Stimulated activated CD4-positive, alpha-beta T cell treated with anti-CD3 and anti-CD28 coated beads, TNF-alpha, amount 100 ng/mL, for 48 hours (primary cell): ENCODE measurements at regions not wholly inside any gene's neighbourhood (a gene's known extent, or its start where the extent isn't known, plus 50 kb on each side); places are given as distances from the start of the nearest gene placed in this dataset.

ENCODE experiments used
- DNase-seq, 3 donors: peaks; one replicate each; pipeline ENCODE4 v3.0.0-alpha.2; 2020; ENCODE audit warnings: low read depth in 3 of 3

DNA sequence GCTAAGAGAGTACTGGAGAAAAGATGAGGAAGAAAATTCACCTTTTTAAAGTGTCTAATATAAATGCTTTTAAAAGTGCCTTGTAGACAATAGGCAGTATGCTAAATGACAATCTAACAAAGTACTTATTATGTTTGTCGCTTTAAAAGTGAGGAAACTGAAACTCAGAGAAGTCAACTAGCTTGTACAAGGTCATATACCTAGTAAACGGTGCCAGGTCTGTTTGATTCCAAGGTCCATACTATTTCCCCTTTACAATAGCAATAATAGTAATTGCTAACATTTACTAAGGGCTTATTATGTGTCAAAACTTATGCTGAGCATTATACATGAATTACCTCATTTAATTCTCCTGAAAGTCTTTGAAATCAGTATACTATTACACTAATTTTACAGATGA is 328.6 kb upstream of the SLC24A2 start:
- no peak for DNase-seq

DNA sequence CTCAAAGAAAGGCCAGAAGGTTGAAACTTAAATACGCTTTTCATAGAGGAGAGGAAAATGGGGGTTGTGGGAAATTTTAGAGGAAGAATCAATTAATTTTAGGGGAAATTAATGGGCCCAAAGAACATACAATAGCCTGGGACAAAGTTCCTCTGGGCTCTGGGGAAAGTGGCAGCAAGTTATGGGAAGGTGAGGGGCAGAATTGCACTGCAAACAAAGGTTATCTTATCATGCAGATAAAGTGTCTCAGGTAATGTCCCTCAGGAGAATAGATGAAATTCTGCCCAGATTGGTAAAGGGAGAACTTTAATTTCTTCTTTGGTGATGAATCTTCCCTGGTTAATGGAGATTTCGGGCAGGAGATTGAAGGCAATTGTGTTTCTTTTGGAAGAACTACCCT is 326.1 kb upstream of the SLC24A2 start:
- DNase-seq = no peak

DNA sequence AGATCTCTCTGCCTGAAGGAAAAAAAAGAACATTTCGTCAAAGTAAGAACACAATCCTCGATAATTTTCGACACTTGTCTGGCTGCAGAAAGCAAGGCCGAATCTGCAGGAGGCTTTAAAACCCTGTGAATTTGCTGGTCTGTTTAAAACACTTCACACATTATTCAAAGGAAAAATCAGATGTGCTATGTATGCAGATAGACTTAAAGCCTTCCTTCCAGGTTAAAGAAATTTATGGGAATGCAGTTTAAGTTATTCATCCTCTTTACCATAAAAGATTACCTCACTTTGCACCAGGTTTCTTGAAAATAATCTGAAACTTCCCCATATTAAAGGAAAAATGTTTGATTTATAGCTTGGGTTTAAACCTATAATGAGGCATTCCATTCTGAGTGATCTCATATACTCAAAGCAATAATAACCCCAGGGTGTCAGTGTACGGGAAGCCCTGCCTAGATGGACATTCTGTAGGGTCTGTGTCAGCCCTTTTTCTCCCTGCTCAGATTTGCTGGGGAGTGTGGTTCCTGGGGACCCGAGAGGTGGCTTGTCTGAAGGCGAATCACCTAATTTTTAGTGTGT is 323.5 kb upstream of the SLC24A2 start:
- no peak for DNase-seq

DNA sequence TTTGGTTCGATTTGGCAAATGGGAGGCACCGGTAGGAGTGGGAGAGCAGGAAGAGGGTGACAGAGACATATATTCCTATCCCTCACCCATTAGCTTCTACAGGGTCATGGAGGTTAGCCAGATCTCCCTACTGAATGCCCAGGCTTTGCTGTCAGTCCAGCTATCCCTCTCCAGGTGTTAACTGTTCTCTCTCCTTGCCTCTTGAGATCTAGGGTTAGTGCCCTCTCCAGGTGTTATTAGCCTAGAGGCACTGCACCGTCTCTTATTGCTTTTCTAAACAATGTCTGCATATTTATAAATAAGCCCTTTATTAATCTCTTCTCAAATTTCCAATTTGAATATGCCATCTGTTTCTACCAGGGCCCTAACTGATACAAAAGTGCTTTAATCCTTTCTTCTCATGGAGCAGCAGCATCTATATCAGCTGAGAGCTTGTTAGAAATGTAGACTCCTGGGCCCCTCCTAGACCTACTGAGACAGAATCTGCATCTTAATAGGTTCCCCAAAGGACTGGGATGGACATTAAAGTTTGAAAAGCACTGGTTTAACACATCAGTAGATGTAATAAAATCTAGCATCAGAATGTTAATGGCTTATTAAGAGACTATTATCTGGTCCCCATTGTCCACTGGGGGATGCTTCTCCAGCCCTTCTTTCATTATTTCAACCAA is 322.5 kb upstream of the SLC24A2 start:
- no peak for DNase-seq

DNA sequence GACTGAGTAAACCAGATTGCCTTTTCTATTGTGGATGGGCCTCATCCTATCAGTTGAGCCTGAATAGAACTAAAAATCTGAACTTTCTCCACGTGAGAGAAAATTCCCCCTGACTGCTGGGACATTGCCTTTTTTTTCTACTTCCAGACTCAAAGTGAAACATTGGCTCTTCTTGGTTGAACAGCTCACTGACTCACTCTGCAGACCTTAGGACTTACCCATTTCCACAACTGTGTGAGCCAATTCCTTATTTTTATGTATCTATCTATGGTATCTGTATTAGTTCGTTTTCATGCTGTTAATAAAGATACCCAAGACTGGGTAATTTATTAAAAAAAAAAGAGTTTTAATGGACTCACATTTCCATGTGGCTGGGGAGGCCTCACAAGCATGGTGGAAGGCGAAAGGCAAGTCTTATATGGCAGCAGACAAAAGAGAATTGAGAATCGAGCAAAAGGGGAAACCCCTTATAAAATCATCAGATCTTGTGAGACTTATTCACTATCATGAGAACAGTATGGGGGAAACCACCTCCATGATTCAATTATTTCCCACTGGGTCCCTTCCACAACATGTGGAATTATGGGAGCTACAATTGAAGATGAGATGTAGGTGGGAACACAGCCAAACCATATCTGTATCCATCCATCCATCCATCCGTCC is 306.7 kb upstream of the SLC24A2 start:
- DNase-seq = no peak

DNA sequence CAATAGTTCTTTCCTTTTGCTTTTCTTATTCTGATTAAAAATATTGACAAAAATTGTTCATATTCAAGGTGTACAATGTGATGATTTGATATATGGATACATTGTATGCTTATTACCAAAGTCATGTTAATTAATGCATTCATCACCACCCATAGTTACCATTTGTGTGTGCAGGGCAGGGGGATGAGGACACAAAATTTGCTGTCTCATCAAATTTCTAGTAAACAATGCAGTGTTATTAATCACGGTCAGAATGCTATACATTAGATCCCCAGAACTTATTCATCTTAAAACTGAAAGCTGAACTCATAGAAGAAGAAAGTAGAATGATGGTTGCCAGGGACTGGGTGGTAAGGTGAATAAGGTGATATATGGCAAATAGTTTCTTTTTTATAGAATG is 303.7 kb upstream of the SLC24A2 start:
- no peak for DNase-seq

DNA sequence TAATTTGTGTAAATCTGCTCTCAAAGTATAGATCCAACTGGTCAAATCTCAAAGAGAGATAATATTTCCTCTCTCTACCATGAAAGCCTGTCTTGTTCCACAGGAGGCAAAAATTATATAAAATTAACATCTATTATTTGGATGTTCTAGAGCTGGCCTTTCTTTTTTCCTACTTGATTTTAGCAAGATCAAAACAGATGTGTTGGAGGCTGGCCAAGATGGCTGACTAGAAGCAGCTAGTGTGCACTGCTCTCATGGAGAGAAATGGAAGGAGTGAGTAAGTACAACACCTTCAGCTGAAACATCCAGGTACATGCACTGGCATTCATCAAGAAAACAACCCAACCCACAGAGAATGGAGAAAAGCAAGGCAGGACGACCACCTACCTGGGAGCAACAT is 298.6 kb upstream of the SLC24A2 start:
- no peak for DNase-seq

DNA sequence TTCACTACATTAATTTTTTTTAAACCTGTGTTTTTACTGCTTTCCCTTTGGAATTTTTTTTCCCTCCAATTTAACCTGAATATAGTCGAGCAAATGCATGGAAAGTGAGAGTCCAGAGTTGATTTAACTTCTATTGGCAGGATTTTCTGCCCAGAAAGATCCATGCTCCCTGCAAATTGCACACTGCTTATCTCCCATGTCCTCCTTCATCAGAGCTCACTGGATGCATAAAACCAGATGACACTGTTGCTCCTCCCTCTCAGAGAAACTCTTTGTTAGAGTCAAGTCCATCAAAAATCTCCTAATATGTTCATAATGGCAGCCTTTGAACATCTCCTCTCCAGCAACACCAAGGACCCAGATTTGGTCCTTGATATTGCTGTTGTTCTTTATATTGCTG is 297.0 kb upstream of the SLC24A2 start:
- no peak for DNase-seq

DNA sequence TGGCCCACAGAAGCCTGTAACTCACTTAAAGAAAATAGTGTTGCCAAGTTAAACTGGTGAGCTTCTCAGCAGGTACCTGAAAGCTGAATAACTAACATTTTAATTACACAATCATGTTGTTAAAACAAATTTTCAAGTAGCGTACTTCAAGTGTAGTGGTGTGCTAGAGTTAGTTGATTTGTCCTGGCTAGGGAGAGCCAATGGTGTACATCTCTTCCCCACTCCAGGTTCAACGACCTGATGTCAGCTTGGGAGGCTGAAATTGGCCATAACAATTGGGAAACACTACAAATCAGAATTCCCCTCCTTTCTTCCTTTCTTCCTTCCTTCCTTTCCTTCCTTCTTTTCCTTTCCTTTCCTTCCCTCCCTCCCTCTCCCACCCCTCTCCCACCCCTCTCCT is 295.3 kb upstream of the SLC24A2 start:
- DNase-seq = no peak

DNA sequence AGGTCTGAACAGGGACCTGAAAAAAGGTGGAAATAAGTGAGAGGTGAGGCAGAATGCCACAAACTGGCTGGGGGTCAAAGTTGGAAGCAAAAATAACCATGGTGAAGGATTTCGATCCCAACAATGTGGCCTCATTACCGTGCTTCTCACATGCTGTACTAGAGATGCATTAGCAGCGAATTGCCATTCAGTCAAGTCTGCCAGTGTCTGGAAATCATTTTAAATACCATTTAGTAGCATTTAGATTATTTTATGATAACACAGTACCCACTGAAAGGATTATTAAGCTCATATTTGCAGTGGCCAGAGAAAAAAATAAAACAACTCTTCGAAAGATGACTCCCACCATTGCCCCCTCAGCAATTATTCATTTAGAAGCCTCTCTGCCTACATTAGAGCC is 294.6 kb upstream of the SLC24A2 start:
- no peak for DNase-seq

DNA sequence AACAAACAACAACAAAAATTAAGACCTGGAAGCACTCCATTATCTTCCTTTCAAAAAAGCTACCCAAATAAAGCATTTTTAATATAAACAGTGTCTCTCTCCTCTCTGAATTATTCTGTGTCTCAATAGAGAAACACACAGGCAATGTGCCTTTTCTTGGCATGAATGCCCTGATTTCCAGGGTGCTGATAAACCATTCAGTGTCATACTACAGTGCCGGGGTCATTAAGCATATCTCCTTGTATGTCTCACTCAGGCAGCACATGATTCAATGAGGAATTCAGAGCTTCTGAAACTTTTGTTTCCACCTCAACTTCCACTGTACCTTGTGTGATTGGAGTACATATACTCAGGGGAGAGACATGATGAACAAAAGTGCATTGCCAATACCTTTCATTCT is 294.0 kb upstream of the SLC24A2 start:
- no peak for DNase-seq

DNA sequence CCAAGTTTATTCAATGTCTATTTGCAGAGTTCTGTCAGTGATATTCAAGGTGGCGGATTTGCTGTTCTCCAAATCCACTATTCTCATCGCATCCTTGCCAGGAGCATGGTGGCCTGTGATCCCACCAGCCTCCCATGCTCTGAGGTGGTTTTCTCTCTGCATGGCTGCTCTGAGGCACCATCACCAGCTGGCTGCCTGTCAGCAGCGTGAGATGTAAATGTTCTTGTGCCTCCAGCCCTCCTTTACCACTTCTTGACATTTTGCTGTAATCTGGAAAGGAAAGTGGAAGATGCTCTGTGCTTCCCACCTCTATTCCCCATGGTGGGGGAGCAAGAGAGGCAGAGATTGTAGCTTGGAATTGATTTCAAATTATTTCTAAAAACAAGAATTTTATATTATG is 293.6 kb upstream of the SLC24A2 start:
- DNase-seq = no peak

DNA sequence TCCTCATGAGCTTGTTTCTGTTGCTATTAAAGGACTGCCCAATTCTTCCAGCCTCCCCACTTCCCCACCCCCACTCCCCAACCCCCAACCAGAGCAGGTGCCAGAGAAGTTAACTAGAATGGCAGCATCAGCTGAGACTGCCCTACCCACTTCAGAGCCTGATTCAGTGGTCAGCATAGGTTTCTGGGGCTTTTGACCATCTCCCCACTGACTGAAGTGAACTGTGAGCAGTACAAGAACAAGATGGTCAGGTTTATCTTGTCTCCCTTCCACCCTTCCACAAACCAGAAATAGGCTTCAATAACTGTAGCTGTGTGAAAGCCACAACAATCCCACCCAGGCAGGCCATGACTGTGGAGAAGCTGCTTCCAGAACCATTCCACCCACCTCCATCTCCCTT is 289.4 kb upstream of the SLC24A2 start:
- no peak for DNase-seq

DNA sequence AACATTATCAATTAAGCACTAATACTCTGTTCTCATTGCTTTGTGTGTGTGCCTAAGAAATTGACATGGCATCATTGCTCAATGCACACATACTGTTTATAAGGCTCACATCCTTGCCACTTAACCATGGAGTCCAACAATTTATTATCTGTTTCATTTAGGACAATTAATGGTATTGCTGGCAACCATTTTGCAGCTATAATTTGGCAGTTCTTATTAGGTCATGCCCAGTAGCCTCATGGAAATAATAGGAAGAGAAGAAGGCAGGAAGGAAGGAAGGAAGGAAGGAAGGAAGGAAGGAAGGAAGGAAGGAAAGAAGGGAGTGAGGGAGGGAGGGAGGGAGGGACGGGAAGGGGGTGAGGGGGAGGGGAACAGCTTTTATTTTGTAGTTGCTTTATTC is 285.5 kb upstream of the SLC24A2 start:
- no peak for DNase-seq

DNA sequence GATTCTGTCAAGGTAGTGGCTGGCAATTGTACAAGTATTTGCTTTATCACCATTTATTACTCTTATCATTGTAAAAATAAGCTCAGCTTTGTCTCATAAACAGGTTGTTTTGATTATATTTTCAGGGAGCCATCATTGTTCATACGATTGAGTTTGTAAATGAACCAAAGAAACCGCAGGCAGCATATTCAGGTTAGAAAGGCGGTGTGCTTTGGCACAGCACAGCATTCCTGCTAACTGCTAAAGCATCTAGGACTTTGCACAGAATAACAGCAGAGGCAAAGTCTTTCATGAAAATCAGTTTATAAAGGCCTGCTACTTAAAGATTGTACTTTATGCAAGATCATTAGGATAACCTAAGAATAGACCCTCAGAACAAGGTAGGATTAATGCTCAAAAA is 281.5 kb upstream of the SLC24A2 start:
- no peak for DNase-seq

DNA sequence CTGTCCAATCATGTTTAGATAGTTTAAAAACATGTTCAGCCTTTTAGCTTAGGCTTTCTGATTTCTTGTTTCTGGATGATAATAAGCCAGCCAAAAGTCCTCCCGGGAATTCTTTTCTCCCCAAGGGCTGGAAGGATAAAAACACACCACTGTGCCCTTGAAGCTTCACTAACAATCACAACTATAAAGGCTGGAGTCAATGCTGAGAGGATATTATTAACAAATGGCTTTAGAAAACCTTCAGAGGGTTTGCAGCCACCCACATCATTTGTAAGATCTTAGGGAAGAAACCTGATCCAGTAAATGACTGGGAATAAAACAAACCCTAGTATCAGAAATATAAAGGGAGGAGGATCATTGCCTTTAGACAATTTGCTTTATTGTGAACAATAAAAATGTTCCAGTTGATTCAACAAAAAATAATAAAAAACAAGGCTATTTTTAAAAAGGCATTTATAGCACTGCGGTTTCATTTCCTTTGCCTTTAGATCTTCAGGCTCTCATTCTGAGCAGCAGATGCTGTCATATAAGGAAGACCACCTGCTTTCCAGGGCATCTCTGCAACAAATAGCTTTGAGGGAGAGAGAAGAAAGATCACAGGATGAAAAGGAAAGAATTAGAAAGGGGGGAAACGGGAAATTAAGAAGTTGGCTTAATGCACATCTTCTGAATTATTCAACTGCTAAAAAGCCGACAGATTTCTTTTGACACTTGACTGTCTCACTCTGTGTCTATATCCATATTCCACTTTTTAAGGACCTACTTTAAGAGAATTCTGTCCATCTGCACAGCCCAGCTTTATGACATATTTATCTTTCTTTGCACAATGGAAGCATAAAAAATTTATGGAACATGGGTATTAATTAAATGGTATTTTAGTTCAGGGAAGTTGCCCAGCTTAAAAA is 277.2 kb upstream of the SLC24A2 start:
- no peak for DNase-seq

DNA sequence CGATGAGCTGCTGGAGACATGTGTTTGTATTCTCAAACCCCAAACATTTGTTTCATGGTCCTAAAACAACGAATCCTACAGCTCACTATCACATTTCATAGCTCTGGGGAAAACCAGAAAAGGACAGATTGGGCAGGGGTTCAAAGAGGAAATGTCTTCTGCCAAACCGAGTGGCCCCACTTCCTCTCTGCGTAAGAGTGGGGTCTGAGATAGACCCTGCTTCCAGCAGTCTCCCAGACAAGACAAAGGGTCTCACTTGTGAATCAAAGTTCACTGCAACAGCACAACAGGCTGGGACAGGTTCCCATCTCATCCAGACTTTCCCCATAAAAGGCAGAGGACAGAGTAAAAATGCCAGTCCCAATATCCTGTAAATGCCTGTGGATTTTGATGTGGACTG is 276.2 kb upstream of the SLC24A2 start:
- DNase-seq = no peak

DNA sequence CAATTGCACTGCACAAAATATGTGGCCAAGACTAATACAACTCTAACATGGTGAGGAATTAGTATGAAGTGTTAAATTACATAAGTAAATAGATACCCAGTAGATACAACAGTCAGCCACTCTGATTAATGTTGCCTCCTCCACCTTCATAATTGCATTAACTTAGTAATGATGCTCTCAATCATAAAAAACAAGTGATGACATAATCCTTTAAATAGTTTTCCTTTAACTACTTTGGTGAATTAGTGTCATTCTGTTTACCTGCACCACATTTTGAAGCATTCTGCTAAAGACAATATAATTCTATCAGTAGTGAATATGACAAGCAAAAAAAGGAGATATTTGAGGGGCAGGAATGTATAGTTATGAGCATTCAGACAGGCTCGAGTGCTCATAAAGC is 265.9 kb upstream of the SLC24A2 start:
- DNase-seq = no peak

DNA sequence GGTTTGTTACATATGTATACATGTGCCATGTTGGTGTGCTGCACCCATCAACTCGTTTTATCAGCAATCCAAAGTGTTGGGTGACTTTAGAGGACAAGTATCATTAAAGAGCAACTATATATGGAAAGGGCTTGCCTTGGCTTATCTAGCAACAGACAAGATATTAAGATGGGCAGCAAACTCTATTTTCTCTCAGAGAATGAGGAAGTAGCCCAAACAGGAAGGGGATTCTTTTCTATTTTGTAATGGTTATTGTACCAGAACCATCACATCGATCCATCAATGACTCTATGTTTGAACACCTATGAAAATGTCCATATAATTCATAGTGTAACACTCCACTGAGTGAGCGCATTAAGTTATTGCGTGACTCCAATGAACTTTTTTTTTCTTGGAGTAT is 260.1 kb upstream of the SLC24A2 start:
- DNase-seq = no peak

DNA sequence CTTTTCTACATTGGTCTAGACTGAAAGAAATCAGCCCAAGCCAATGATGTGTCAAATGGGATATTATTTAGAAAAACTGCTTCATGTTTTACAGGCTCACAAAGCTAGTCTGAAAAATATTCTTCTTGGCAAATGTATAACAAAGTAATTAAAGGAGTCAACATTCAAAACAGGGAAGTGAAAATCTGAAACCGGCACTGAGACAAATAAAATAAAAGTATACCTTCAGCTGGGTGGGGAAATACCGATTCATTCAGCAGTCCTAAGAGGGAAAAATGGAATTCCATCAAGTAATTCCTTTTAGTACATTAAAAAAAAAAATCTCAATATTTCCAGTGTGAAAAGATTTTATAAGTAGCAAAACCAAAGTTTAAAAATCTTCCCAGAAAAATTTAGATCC is 259.6 kb upstream of the SLC24A2 start:
- DNase-seq = no peak

DNA sequence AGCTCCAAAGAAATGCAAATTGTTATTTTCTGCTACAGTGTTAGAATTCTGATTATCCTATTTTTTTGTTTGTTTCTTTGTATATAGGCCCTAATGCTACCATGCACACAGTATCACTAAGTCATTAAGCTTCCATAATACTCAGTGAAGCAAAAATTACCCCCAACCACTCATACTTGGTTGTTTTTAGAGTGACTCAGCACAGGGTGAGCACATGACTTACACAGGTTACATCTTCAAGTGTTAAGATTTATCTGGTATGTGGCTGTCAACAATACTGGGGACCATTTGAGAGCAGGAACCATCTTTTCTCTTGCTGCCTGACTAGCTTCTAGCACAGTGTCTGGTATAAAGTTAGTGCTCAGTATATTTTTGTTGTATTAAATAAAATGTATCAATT is 255.8 kb upstream of the SLC24A2 start:
- no peak for DNase-seq

DNA sequence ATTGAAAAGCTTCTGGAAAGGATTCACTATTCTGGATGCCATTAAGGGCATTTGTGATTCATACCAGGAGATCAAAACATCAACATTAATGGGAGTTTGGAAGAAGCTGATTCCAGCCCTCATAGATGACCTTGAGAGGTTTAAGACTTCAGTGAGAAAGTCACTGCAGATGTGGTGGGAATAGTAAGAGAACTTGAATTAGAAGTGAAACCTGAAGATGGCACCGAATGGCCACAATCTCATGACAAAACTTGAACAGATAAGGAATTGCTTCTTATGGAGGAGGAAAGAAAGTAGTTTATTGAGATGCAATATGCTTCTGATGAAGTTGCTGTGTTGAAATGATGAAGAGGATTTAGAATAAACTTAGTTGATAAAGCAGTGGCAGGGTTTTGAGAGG is 254.6 kb upstream of the SLC24A2 start:
- DNase-seq = no peak

DNA sequence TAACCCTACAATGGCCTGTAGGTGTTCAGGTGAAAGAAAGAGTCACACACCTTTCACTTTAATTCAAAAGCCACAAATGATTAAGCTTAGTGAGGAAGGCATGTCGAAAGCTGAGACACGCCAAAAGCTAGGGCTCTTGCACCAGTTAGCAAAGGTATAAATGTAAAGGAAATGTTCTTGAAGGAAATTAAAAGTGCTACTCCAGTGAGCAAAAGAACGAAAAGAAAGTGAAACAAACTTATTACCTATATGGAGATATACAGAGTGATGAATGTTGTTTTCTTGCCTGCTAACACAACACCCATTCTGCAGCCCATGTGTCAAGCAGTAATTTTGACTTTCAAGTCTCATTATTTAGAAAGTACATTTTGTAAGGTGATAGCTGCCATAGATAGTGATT is 254.2 kb upstream of the SLC24A2 start:
- DNase-seq = peak in 1 of 3 donors; percentile 5
